ENCODE measurements at regions not wholly inside any gene's neighbourhood (a gene's known extent, or its start where the extent isn't known, plus 50 kb on each side); places are given as distances from the start of the nearest gene placed in this dataset.

- no peaks in the 10 kb centered on the region for H3K9me3 ChIP-seq (replicated peaks; ENCODE audit: control insufficient read depth, insufficient read depth, low read depth, low read length)
- no peaks in the 10 kb centered on the region for H3K36me3 ChIP-seq (ENCODE audit: control insufficient read depth, insufficient read depth, low read length)
- H2AFZ ChIP-seq (ENCODE audit: low read depth, low read length): no peak overlapping the region
- ChIA-PET POLR2A (no interaction called here), CTCF (ENCODE audit: low intra/inter-chr PET ratio) (no interaction called here)
- DNase-seq (ENCODE audit: extremely low read depth in 1 of 4, low spot score in 3 of 4) (no peak), ATAC-seq (no peak), FAIRE-seq (no peak)
- H3K9ac ChIP-seq (ENCODE audit: insufficient read depth in 1 of 2, low read depth in 2 of 2, low read length in 2 of 2): no peak overlapping the region
- H3K4me1 ChIP-seq (replicated peaks in 1 of 2; ENCODE audit: control insufficient read depth in 2 of 2, insufficient read depth in 2 of 2, low read length in 2 of 2): no peaks in the 10 kb centered on the region
- H3K4me3 ChIP-seq: no peak overlapping the region
- no peaks in the 10 kb centered on the region for H4K20me1 ChIP-seq (replicated peaks; ENCODE audit: control insufficient read depth, insufficient read depth, low read length)
- H3K9me1 ChIP-seq (ENCODE audit: control insufficient read depth, insufficient read depth, low read length): no peaks in the 10 kb centered on the region
- in situ Hi-C loops (cut with MboI) (no loop called here), intact Hi-C loops (cut with micrococcal nuclease) (no loop called here)
- TF ChIP-seq KDM5B (IDR thresholded peaks at IDR 0.05; ENCODE audit: insufficient replicate concordance, low read depth, low read length): no peak
- TF ChIP-seq ZNF232 (CRISPR knock-in tag; IDR thresholded peaks at IDR 0.05): no peak
- TF ChIP-seq ZNF655 (CRISPR knock-in tag; IDR thresholded peaks at IDR 0.05): no peak
- TF ChIP-seq GTF2F1 (IDR thresholded peaks at IDR 0.05; ENCODE audit: low read depth, low read length): no peak
- no peak for TF ChIP-seq NR0B1 (IDR thresholded peaks at IDR 0.05; ENCODE audit: partially characterized antibody)
- no peak for TF ChIP-seq TBL1XR1 (IDR thresholded peaks at IDR 0.05; ENCODE audit: low read length in 2 of 2)
- no peak for TF ChIP-seq ZNF780A (CRISPR knock-in tag; IDR thresholded peaks at IDR 0.05)
- no peak for TF ChIP-seq ARID4B (CRISPR knock-in tag; IDR thresholded peaks at IDR 0.05)
- no peak for TF ChIP-seq HIVEP1 (CRISPR knock-in tag; IDR thresholded peaks at IDR 0.05)
- TF ChIP-seq PML (IDR thresholded peaks at IDR 0.05; ENCODE audit: low read length): no peak
- H3K4me2 ChIP-seq (ENCODE audit: insufficient read depth, low read length): no peak overlapping the region
- no TSS peak for BruUV-seq (replicated peaks)
- no peak overlapping the region for H3K27ac ChIP-seq (ENCODE audit: extremely low read depth, low read depth, low read length)
- WGBS (ENCODE audit: insufficient coverage, low coverage, missing lambda C conversion rate): 0% methylated on average over 2 of the region's 2 CpGs
- no peaks in the 10 kb centered on the region for H3K79me2 ChIP-seq (ENCODE audit: control insufficient read depth, insufficient read depth, low read length)
- H3K27me3 ChIP-seq (ENCODE audit: control insufficient read depth in 2 of 2, insufficient read depth in 2 of 2, low read length in 2 of 2): no peaks in the 10 kb centered on the region
Measured at GRCh38 chr3:76372497-76372896, 587.1 kb upstream of the ZNF717 start.

Measured in K562 (cell line).